Endothelial cell of umbilical vein (primary cell): ENCODE measurements at regions not wholly inside any gene's neighbourhood (a gene's known extent, or its start where the extent isn't known, plus 50 kb on each side); places are given as distances from the start of the nearest gene placed in this dataset.

Experiments used
- BruUV-seq: library from RNA; stranded (reverse); fragments of 400-500 nt; replicated peaks from 2 replicates; lab custom pipeline; 2021; lab: Mats Ljungman, UMichigan
- CTCF ChIA-PET: fragments of 300-600, 350-600 bp; sonication (Branson Sonifier 250); formaldehyde crosslinking; loops from one replicate; lab custom pipeline; 2021; ENCODE audit warnings: antibody characterized with exemption, inconsistent platforms; lab: Charles Lee
- POLR2A ChIA-PET: fragments of 300-600, 350-600 bp; sonication (Branson Sonifier 250); formaldehyde crosslinking; loops from one replicate; lab custom pipeline; 2021; ENCODE audit warnings: antibody characterized with exemption, inconsistent platforms; lab: Charles Lee
- DNase-seq: peaks from one replicate; pipeline ENCODE4 v3.0.0-alpha.2; 2011; ENCODE audit warnings: low read depth, low spot score
- FAIRE-seq: peaks from 2 replicates; lab custom pipeline; 2011; peaks lifted over from hg19 to GRCh38; lab: Jason Lieb, UNC
- H2AFZ ChIP-seq: 2 replicates; pipeline ENCODE4 v1.6.0; 2012; ENCODE audit warnings: low read depth, low read length, control low read depth, inconsistent platforms
- H3K27ac ChIP-seq: 2 replicates; pipeline ENCODE4 v1.5.1; 2011; ENCODE audit warnings: low read depth, mild to moderate bottlenecking, control low read depth, low read length, moderate library complexity; ENCODE audit not compliant: insufficient read depth
- H3K27me3 ChIP-seq, 2 experiments: 2 replicates each; pipeline versions ENCODE4 v1.6.0 to v1.6.1; 2011; ENCODE audit warnings: low read length in 2 of 2, mixed read lengths in 1 of 2; ENCODE audit not compliant: control insufficient read depth in 2 of 2, insufficient read depth in 2 of 2
- H3K36me3 ChIP-seq, 2 experiments: 2 replicates in 1 of 2; 3 replicates in 1 of 2; pipeline ENCODE4 v1.5.1; 2011; ENCODE audit warnings: low read length in 2 of 2, mild to moderate bottlenecking in 1 of 2, moderate library complexity in 1 of 2; ENCODE audit not compliant: control insufficient read depth in 2 of 2, insufficient read depth in 2 of 2; ENCODE audit errors: extremely low read depth in 1 of 2
- H3K4me1 ChIP-seq: 3 replicates; pipeline ENCODE4 v1.5.1; 2011; ENCODE audit warnings: mild to moderate bottlenecking, low read length; ENCODE audit not compliant: control insufficient read depth, insufficient read depth; ENCODE audit errors: extremely low read depth
- H3K4me2 ChIP-seq: 2 replicates; pipeline ENCODE4 v1.6.1; 2011; ENCODE audit warnings: low read length, control low read depth, mixed read lengths; ENCODE audit not compliant: insufficient read depth
- H3K4me3 ChIP-seq, 3 experiments: fragments of 200-600 bp in 1 of 3; sonication (generic), shearing (Covaris generic) in 1 of 3; replicated peaks in 1 of 3; 2 replicates each; pipeline ENCODE4 v1.5.1; 2011 to 2016; ENCODE audit warnings: control low read depth in 3 of 3, low read length in 3 of 3, mild to moderate bottlenecking in 2 of 3, inconsistent platforms in 1 of 3, low read depth in 1 of 3, moderate library complexity in 1 of 3; ENCODE audit not compliant: insufficient read depth in 1 of 3
- H3K79me2 ChIP-seq: 2 replicates; pipeline ENCODE4 v1.6.0; 2012; ENCODE audit warnings: low read length, inconsistent platforms; ENCODE audit not compliant: control insufficient read depth, insufficient read depth
- H3K9ac ChIP-seq: replicated peaks from 2 replicates; pipeline ENCODE3; 2011; ENCODE audit warnings: low read length, control low read depth; ENCODE audit not compliant: insufficient read depth; ENCODE audit errors: extremely low read depth
- H3K9me1 ChIP-seq: replicated peaks from 3 replicates; pipeline ENCODE4 v1.6.0; 2011; ENCODE audit warnings: mild to moderate bottlenecking, low read length; ENCODE audit not compliant: control insufficient read depth, insufficient read depth; ENCODE audit errors: extremely low read depth
- H3K9me3 ChIP-seq: replicated peaks from 2 replicates; pipeline ENCODE4 v1.5.1; 2012; ENCODE audit warnings: low read length, inconsistent platforms; ENCODE audit not compliant: control insufficient read depth, insufficient read depth
- H4K20me1 ChIP-seq: replicated peaks from 2 replicates; pipeline ENCODE3; 2011; ENCODE audit warnings: mild to moderate bottlenecking, low read length; ENCODE audit not compliant: control insufficient read depth, insufficient read depth; ENCODE audit errors: extremely low read depth
- EZH2 ChIP-seq: IDR thresholded peaks from 2 replicates; pipeline ENCODE4 v1.6.1; 2012; ENCODE audit warnings: borderline replicate concordance, low read depth, mild to moderate bottlenecking, moderate library complexity, low read length, inconsistent platforms; ENCODE audit not compliant: severe bottlenecking
- FOS ChIP-seq: IDR thresholded peaks from 2 replicates; pipeline ENCODE4 v1.6.1; 2011; ENCODE audit warnings: mild to moderate bottlenecking, low read length, moderate library complexity, borderline replicate concordance; ENCODE audit not compliant: insufficient read depth
- GATA2 ChIP-seq: IDR thresholded peaks from 2 replicates; pipeline ENCODE4 v1.7.0; 2011; ENCODE audit warnings: low read depth, mild to moderate bottlenecking, moderate library complexity, mixed read lengths, low read length; ENCODE audit not compliant: insufficient read length, insufficient read depth
- JUN ChIP-seq: IDR thresholded peaks from 2 replicates; pipeline ENCODE4 v1.6.1; 2011; ENCODE audit warnings: borderline replicate concordance, low read depth; ENCODE audit not compliant: insufficient read length, insufficient read depth
- MYC ChIP-seq: IDR thresholded peaks from one replicate; pipeline ENCODE4 v1.6.1; 2011; ENCODE audit warnings: mild to moderate bottlenecking, low read depth, low read length
- POLR2A ChIP-seq: IDR thresholded peaks from 2 replicates; pipeline ENCODE4 v1.6.1; 2012; ENCODE audit warnings: low read depth, mild to moderate bottlenecking, control low read depth, low read length
- POLR2AphosphoS5 ChIP-seq: IDR thresholded peaks from 2 replicates; pipeline ENCODE4 v1.6.1; 2012; ENCODE audit warnings: low read depth, mild to moderate bottlenecking, control low read depth, low read length, moderate library complexity; ENCODE audit not compliant: insufficient read depth
- dilution Hi-C: fragments of 300-500 bp; cut with MboI; formaldehyde crosslinking; loops from one replicate; pipeline ENCODE4 v1.15.0; 2019; ENCODE audit warnings: low sequenced_read_pairs; ENCODE audit not compliant: extremely low pct_ligation_motif_present
- intact Hi-C: fragments of 100-400 bp; cut with micrococcal nuclease; formaldehyde crosslinking; loops from one replicate; pipeline ENCODE4 v1.10.0; 2022
- TF ChIP-seq, protein P1 (sequence below), 2 donors: IDR thresholded peaks; 1 replicate in 1 of 2; 2 replicates in 1 of 2; pipeline ENCODE4 v1.5.1; 2011; ENCODE audit warnings: low read length in 2 of 2, mild to moderate bottlenecking in 2 of 2, moderate library complexity in 2 of 2, control low read depth in 1 of 2, inconsistent platforms in 1 of 2, low read depth in 1 of 2; ENCODE audit not compliant: insufficient read depth in 1 of 2; ENCODE audit errors: extremely low read depth in 1 of 2
- TF ChIP-seq, protein P2 (sequence below): IDR thresholded peaks from 2 replicates; pipeline ENCODE4 v1.6.1; 2011; ENCODE audit not compliant: insufficient read depth, insufficient read length

DNA sequence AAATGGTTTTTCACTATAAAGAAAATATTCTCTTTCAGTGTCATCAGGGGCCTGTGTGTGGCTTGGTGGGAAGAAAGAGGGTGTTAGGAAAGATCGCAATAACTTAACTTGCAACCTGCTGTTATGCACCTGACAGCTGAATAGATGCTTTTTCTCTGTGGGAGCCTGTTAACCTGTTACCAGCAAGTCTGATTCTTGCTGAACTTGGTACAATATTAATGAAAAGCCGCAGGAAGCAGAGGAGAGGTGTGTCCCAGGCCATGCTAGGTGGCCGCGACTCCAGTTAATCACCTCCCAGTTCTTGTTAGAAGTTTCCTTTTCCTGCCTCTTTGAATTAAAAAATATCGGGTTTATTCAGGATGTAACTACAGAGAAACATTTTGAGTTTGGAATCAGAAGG, 494.8 kb upstream of the AGA start:
- Histone ChIP-seq H3K27me3 (no peaks in the 10 kb centered on the region), H4K20me1 (no peaks in the 10 kb centered on the region), H3K9ac (no peak overlapping the region), H3K27ac (no peak overlapping the region), H3K4me2 (no peak overlapping the region), H3K4me1 (no peaks in the 10 kb centered on the region), H3K36me3 (no peaks in the 10 kb centered on the region), H3K9me1 (no peaks in the 10 kb centered on the region), H3K4me3 (no peak overlapping the region), H3K79me2 (no peaks in the 10 kb centered on the region), H3K9me3 (no peaks in the 10 kb centered on the region), H2AFZ (no peak overlapping the region)
- no TSS peak for BruUV-seq
- TF ChIP-seq JUN (no peak), MYC (no peak), EZH2 (no peak), POLR2AphosphoS5 (no peak), GATA2 (no peak), POLR2A (no peak), FOS (no peak)
- TF ChIP-seq, protein P1, sequence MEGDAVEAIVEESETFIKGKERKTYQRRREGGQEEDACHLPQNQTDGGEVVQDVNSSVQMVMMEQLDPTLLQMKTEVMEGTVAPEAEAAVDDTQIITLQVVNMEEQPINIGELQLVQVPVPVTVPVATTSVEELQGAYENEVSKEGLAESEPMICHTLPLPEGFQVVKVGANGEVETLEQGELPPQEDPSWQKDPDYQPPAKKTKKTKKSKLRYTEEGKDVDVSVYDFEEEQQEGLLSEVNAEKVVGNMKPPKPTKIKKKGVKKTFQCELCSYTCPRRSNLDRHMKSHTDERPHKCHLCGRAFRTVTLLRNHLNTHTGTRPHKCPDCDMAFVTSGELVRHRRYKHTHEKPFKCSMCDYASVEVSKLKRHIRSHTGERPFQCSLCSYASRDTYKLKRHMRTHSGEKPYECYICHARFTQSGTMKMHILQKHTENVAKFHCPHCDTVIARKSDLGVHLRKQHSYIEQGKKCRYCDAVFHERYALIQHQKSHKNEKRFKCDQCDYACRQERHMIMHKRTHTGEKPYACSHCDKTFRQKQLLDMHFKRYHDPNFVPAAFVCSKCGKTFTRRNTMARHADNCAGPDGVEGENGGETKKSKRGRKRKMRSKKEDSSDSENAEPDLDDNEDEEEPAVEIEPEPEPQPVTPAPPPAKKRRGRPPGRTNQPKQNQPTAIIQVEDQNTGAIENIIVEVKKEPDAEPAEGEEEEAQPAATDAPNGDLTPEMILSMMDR (IDR thresholded peaks at IDR 0.05; ENCODE audit: extremely low read depth in 1 of 2, insufficient read depth in 1 of 2, low read depth in 1 of 2, low read length in 2 of 2): no peak
- TF ChIP-seq, protein P2, sequence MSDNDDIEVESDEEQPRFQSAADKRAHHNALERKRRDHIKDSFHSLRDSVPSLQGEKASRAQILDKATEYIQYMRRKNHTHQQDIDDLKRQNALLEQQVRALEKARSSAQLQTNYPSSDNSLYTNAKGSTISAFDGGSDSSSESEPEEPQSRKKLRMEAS: no peak
- no peak for DNase-seq
- dilution Hi-C loops (no loop called here), intact Hi-C loops (no loop called here)
- no peak for FAIRE-seq
- POLR2A ChIA-PET: no interaction called here
- CTCF ChIA-PET: no interaction called here
